Neutrophil (primary cell): ENCODE measurements at regions not wholly inside any gene's neighbourhood (a gene's known extent, or its start where the extent isn't known, plus 50 kb on each side); places are given as distances from the start of the nearest gene placed in this dataset.

Source experiments
- H3K27ac ChIP-seq: fragments of 200-600 bp; sonication (generic); 2 replicates; pipeline ENCODE4 v1.5.1; 2016; ENCODE audit warnings: mild to moderate bottlenecking, moderate library complexity
- H3K27me3 ChIP-seq: fragments of 200-600 bp; sonication (generic); 2 replicates; pipeline ENCODE4 v1.6.0; 2016; ENCODE audit warnings: mild to moderate bottlenecking
- H3K36me3 ChIP-seq: fragments of 200-600 bp; sonication (generic); 2 replicates; pipeline ENCODE4 v1.5.1; 2017
- H3K4me1 ChIP-seq, 2 experiments: fragments of 200-600 bp in 1 of 2; sonication (generic) in 1 of 2; 1 replicate in 1 of 2; 2 replicates in 1 of 2; pipeline versions ENCODE4 v1.5.1 to v1.6.1; 2013 to 2016; ENCODE audit warnings: low read depth in 1 of 2, low read length in 1 of 2, mild to moderate bottlenecking in 1 of 2, moderate library complexity in 1 of 2; ENCODE audit not compliant: control insufficient read depth in 1 of 2, insufficient read depth in 1 of 2
- H3K4me3 ChIP-seq, 2 experiments: fragments of 200-600 bp in 1 of 2; sonication (generic) in 1 of 2; 1 replicate in 1 of 2; 2 replicates in 1 of 2; pipeline ENCODE4 v1.5.1; 2013 to 2016; ENCODE audit warnings: low read depth in 1 of 2, low read length in 1 of 2, mild to moderate bottlenecking in 1 of 2, moderate library complexity in 1 of 2
- H3K9me3 ChIP-seq: fragments of 200-600 bp; sonication (generic); 2 replicates; pipeline ENCODE4 v1.5.1; 2016
- CTCF ChIP-seq: fragments of 200-600 bp; sonication (generic); IDR thresholded peaks from 2 replicates; pipeline ENCODE4 v1.5.1; 2016; ENCODE audit warnings: antibody characterized with exemption

DNA sequence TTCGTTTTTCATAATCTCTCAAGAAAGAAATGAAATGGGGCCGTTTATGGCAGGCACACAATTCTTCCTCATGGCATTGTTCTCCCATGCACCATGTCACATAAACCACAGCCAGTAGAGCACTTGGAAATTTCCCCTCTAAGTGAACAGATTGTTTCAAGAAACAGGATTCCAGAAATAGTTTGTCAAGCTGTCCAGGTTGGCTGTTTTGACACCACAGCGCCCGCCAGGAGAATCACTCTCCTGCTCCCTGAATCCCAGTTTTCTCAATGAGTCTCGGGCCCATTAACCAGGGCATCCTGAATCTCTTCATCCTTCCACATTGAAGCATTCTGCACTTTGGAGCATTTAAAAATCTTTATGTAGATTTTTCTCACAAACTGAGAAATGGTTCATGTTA, 172.2 kb upstream of the NEBL start:
- Histone ChIP-seq H3K36me3 (no peaks in the 10 kb centered on the region), H3K27me3 (peaks cover 12% of the 10 kb centered on the region), H3K4me3 (no peak overlapping the region), H3K27ac (no peak overlapping the region), H3K4me1 (no peaks in the 10 kb centered on the region), H3K9me3 (no peaks in the 10 kb centered on the region)
- TF ChIP-seq CTCF = no peak

- Histone ChIP-seq H3K36me3 (no peaks in the 10 kb centered on the region), H3K27ac (no peak overlapping the region), H3K27me3 (peaks cover 12% of the 10 kb centered on the region), H3K4me3 (no peak overlapping the region), H3K4me1 (no peaks in the 10 kb centered on the region), H3K9me3 (no peaks in the 10 kb centered on the region)
- TF ChIP-seq CTCF = no peak
Measured at GRCh38 chr10:21068026-21068656, 171.0 kb upstream of the NEBL start.

GRCh38 chr10:21065621-21066248, 168.6 kb upstream of the NEBL start:
- no peak for TF ChIP-seq CTCF
- Histone ChIP-seq H3K9me3 (no peaks in the 10 kb centered on the region), H3K4me1 (no peaks in the 10 kb centered on the region), H3K27ac (no peak overlapping the region), H3K27me3 (peaks cover 12% of the 10 kb centered on the region), H3K4me3 (no peak overlapping the region), H3K36me3 (no peaks in the 10 kb centered on the region)

DNA sequence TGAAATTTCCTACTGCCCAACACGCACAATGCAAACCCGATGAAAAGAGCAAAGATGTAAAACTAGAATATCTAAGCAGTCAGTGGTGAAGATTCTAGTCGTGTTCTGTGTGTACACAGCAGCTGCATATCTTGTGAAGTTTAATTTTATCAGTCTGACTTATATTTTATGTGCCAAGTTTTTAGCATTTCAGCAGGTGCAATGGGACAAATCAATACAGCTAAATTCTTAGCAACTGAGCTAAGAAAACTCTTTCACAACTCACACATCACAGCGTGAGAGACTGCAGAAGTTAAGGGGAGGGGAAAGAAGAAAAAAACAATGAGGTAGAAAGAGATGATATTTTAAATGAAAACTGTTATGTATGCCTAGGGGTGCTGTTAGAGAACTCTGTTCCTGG, 164.9 kb upstream of the NEBL start:
- no peak overlapping the region for H3K4me3 ChIP-seq
- TF ChIP-seq CTCF = no peak
- H3K9me3 ChIP-seq = no peaks in the 10 kb centered on the region
- no peaks in the 10 kb centered on the region for H3K4me1 ChIP-seq
- peaks cover 12% of the 10 kb centered on the region for H3K27me3 ChIP-seq
- no peaks in the 10 kb centered on the region for H3K36me3 ChIP-seq
- no peak overlapping the region for H3K27ac ChIP-seq

DNA sequence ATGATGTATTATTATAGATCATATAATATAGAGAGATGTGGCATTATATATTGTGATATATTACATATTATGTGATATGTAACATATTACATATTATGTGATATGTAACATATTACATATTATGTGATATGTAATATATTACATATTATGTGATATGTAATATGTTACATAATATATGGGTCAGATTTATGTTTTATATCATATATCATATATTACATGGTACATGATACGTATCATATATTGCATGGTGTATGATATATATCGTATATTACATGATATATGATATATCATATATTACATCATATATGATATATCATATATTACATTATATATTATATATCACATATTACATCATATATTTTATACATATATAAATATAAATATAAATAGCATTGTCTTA, 164.1 kb upstream of the NEBL start:
- Histone ChIP-seq H3K27ac (no peak overlapping the region), H3K9me3 (no peaks in the 10 kb centered on the region), H3K4me1 (no peaks in the 10 kb centered on the region), H3K36me3 (no peaks in the 10 kb centered on the region), H3K4me3 (no peak overlapping the region), H3K27me3 (peaks cover 12% of the 10 kb centered on the region)
- no peak for TF ChIP-seq CTCF
